SK-N-SH (cell line): ENCODE measurements at regions not wholly inside any gene's neighbourhood (a gene's known extent, or its start where the extent isn't known, plus 50 kb on each side); places are given as distances from the start of the nearest gene placed in this dataset.

Source experiments
- CTCF ChIA-PET: fragments of 300-600, 350-600 bp; formaldehyde crosslinking; extraction: SDS; loops from one replicate; lab custom pipeline; 2021; lab: Yijun Ruan, JAX
- POLR2A ChIA-PET: fragments of 350-600 bp; sonication (Branson Sonifier 250); formaldehyde crosslinking; extraction: SDS; loops from one replicate; lab custom pipeline; 2020; ENCODE audit warnings: antibody characterized with exemption, inconsistent platforms; lab: Yijun Ruan, JAX
- DNase-seq: peaks from one replicate; pipeline ENCODE4 v3.0.0; 2012
- H2AFZ ChIP-seq: fragments of 200-600 bp; sonication (generic); 2 replicates; pipeline ENCODE4 v1.8.1; 2016; ENCODE audit warnings: antibody characterized with exemption, mild to moderate bottlenecking, low read depth
- H3F3A ChIP-seq: fragments of 200-600 bp; sonication (generic); replicated peaks from 2 replicates; pipeline ENCODE3; 2016; ENCODE audit warnings: antibody characterized with exemption, mild to moderate bottlenecking; ENCODE audit not compliant: insufficient read depth
- H3K27ac ChIP-seq, 2 experiments: fragments of 200-500 bp in 1 of 2; fragments of 200-600 bp in 1 of 2; sonication (Bioruptor generic) in 1 of 2; sonication (generic), shearing (Covaris generic) in 1 of 2; 2 replicates each; pipeline versions ENCODE4 v1.5.1 to v1.6.1; 2014 to 2016; ENCODE audit warnings: low read depth in 2 of 2, inconsistent platforms in 1 of 2, low read length in 1 of 2, mild to moderate bottlenecking in 1 of 2, mixed read lengths in 1 of 2
- H3K27me3 ChIP-seq: fragments of 200-600 bp; sonication (generic), shearing (Covaris generic); 2 replicates; pipeline ENCODE4 v1.6.1; 2016; ENCODE audit warnings: mixed run types; ENCODE audit not compliant: insufficient read depth
- H3K36me3 ChIP-seq, 2 experiments: fragments of 200-500 bp in 1 of 2; fragments of 200-600 bp in 1 of 2; sonication (Bioruptor generic) in 1 of 2; sonication (generic) in 1 of 2; replicated peaks in 1 of 2; 2 replicates each; pipeline versions ENCODE3 to v1.5.1; 2014 to 2016; ENCODE audit warnings: low read length in 1 of 2, mild to moderate bottlenecking in 1 of 2; ENCODE audit not compliant: insufficient read depth in 2 of 2, control insufficient read depth in 1 of 2
- H3K4me1 ChIP-seq, 2 experiments: fragments of 200-500 bp in 1 of 2; fragments of 200-600 bp in 1 of 2; sonication (Bioruptor generic) in 1 of 2; sonication (generic), shearing (Covaris generic) in 1 of 2; 2 replicates each; pipeline versions ENCODE4 v1.5.1 to v1.6.1; 2014 to 2016; ENCODE audit warnings: low read depth in 1 of 2, low read length in 1 of 2, mixed run types in 1 of 2; ENCODE audit not compliant: insufficient read depth in 2 of 2, control insufficient read depth in 1 of 2
- H3K4me2 ChIP-seq: fragments of 200-600 bp; sonication (generic), shearing (Covaris generic); 2 replicates; pipeline ENCODE4 v1.6.1; 2017; ENCODE audit warnings: mixed run types
- H3K4me3 ChIP-seq, 2 experiments: fragments of 200-500 bp in 1 of 2; fragments of 200-600 bp in 1 of 2; sonication (Bioruptor generic) in 1 of 2; sonication (generic), shearing (Covaris generic) in 1 of 2; 2 replicates each; pipeline versions ENCODE4 v1.5.1 to v1.8.1; 2014 to 2016; ENCODE audit warnings: low read depth in 2 of 2, inconsistent platforms in 1 of 2, low read length in 1 of 2, mild to moderate bottlenecking in 1 of 2, mixed read lengths in 1 of 2, moderate library complexity in 1 of 2
- H3K79me2 ChIP-seq: fragments of 200-600 bp; sonication (generic); 2 replicates; pipeline ENCODE4 v1.8.1; 2017; ENCODE audit warnings: mild to moderate bottlenecking; ENCODE audit not compliant: insufficient read depth
- H3K9ac ChIP-seq: fragments of 200-600 bp; sonication (generic); 2 replicates; pipeline ENCODE4 v1.6.1; 2017; ENCODE audit warnings: mixed run types
- H3K9me2 ChIP-seq: fragments of 200-600 bp; sonication (generic); 2 replicates; pipeline ENCODE4 v1.6.1; 2017; ENCODE audit warnings: mixed run types
- H3K9me3 ChIP-seq: fragments of 200-600 bp; sonication (generic); 2 replicates; pipeline ENCODE4 v1.6.1; 2017; ENCODE audit warnings: mixed run types, mild to moderate bottlenecking, moderate library complexity
- H4K20me1 ChIP-seq: fragments of 200-600 bp; sonication (generic); 2 replicates; pipeline ENCODE4 v1.6.1; 2017; ENCODE audit warnings: mild to moderate bottlenecking, mixed run types; ENCODE audit not compliant: insufficient read depth
- CHD2 ChIP-seq: fragments of 150-350 bp; IDR thresholded peaks from 2 replicates; pipeline ENCODE4 v1.6.1; 2018; ENCODE audit warnings: low read length; ENCODE audit not compliant: partially characterized antibody
- CTCF ChIP-seq: fragments of 200-600 bp; sonication (generic); IDR thresholded peaks from 2 replicates; pipeline ENCODE4 v1.6.1; 2017; ENCODE audit warnings: antibody characterized with exemption, mild to moderate bottlenecking, moderate library complexity
- ELF1 ChIP-seq: IDR thresholded peaks from 2 replicates; pipeline ENCODE4 v1.4.0; 2012
- FOXJ3 ChIP-seq: sonication (generic); formaldehyde crosslinking; IDR thresholded peaks from 2 replicates; pipeline ENCODE4 v1.5.1; 2020; ENCODE audit warnings: mild to moderate bottlenecking, missing genetic modification reagents
- MAX ChIP-seq: IDR thresholded peaks from 2 replicates; pipeline ENCODE4 v1.4.0; 2012; ENCODE audit warnings: low read depth
- MEF2A ChIP-seq: IDR thresholded peaks from 2 replicates; pipeline ENCODE4 v1.4.0; 2012; ENCODE audit warnings: low read depth, borderline replicate concordance
- MXI1 ChIP-seq: IDR thresholded peaks from 2 replicates; pipeline ENCODE4 v1.6.1; 2012; ENCODE audit warnings: mild to moderate bottlenecking, low read depth, low read length, improper control_type of control experiment
- NRF1 ChIP-seq: IDR thresholded peaks from 2 replicates; pipeline ENCODE4 v1.6.1; 2012; ENCODE audit warnings: low read depth, mild to moderate bottlenecking, low read length
- RAD21 ChIP-seq: IDR thresholded peaks from 2 replicates; pipeline ENCODE4 v1.6.1; 2012; ENCODE audit warnings: mild to moderate bottlenecking, low read length
- RCOR1 ChIP-seq: fragments of 150-350 bp; IDR thresholded peaks from 2 replicates; pipeline ENCODE4 v1.6.1; 2017; ENCODE audit warnings: antibody characterized with exemption, low read length
- RFX5 ChIP-seq: IDR thresholded peaks from 2 replicates; pipeline ENCODE4 v1.6.1; 2012; ENCODE audit warnings: mild to moderate bottlenecking, improper control_type of control experiment, low read length
- TCF12 ChIP-seq: IDR thresholded peaks from 2 replicates; pipeline ENCODE4 v1.4.0; 2012
- TEAD4 ChIP-seq: IDR thresholded peaks from 2 replicates; pipeline ENCODE4 v1.4.0; 2012; ENCODE audit warnings: mild to moderate bottlenecking, borderline replicate concordance; ENCODE audit not compliant: insufficient read depth
- USF2 ChIP-seq: fragments of 150-350 bp; IDR thresholded peaks from 2 replicates; pipeline ENCODE4 v1.6.1; 2017; ENCODE audit warnings: antibody characterized with exemption, low read length, low read depth, borderline replicate concordance
- YY1 ChIP-seq: IDR thresholded peaks from 2 replicates; pipeline ENCODE4 v1.4.0; 2012; ENCODE audit warnings: low read depth, mild to moderate bottlenecking
- ZBTB33 ChIP-seq: IDR thresholded peaks from 2 replicates; pipeline ENCODE4 v1.4.0; 2012; ENCODE audit warnings: low read depth, borderline replicate concordance
- WGBS: methylation state at CpG from one replicate; pipeline ENCODE4 v1.1.6; 2017; ENCODE audit warnings: low lambda C conversion rate; 5-methylcytosine and 5-hydroxymethylcytosine counted together

- Histone ChIP-seq H3K9me2 (no peaks in the 10 kb centered on the region), H3K79me2 (no peaks in the 10 kb centered on the region), H3K36me3 (no peaks in the 10 kb centered on the region), H3K4me1 (no peaks in the 10 kb centered on the region), H3K9ac (no peak overlapping the region), H3K27ac (no peak overlapping the region), H4K20me1 (no peaks in the 10 kb centered on the region), H3F3A (no peaks in the 10 kb centered on the region), H3K27me3 (no peaks in the 10 kb centered on the region), H3K9me3 (0 out of 2 replicates have a peak, but pooled peaks cover 4% of the 10 kb centered on the region), H3K4me2 (no peak overlapping the region), H3K4me3 (no peak overlapping the region), H2AFZ (no peak overlapping the region)
- 21% methylated on average over 5 of the region's 5 CpGs for WGBS
- CTCF ChIA-PET: no interaction called here
- TF ChIP-seq USF2 (no peak), RFX5 (no peak), MXI1 (no peak), TEAD4 (no peak), RAD21 (no peak), NRF1 (no peak), CHD2 (no peak), CTCF (no peak), MEF2A (no peak), RCOR1 (no peak), YY1 (no peak), MAX (no peak), ZBTB33 (no peak), ELF1 (no peak), FOXJ3 (CRISPR knock-in tag) (no peak), TCF12 (no peak)
- no peak for DNase-seq
- POLR2A ChIA-PET: no interaction called here
These were observed 164.1 kb upstream of the CELF4 start for GRCh38 chr18:37729716-37730115.
